HCT116 (cell line): ENCODE measurements at regions not wholly inside any gene's neighbourhood (a gene's known extent, or its start where the extent isn't known, plus 50 kb on each side); places are given as distances from the start of the nearest gene placed in this dataset.

Experiments used
- ATAC-seq: fragments of 200-7000 bp; cut with Tn5 transposase; 2 replicates; pipeline ENCODE4 v1.9.1; 2020; ENCODE audit warnings: mild to moderate bottlenecking, moderate library complexity
- BruUV-seq: library from RNA; stranded (reverse); fragments of 400-500 nt; replicated peaks from 2 replicates; lab custom pipeline; 2021; lab: Mats Ljungman, UMichigan
- CTCF ChIA-PET: fragments of 300-600 bp; sonication (Branson Sonifier 250); formaldehyde crosslinking; loops from one replicate; lab custom pipeline; 2021; ENCODE audit warnings: antibody characterized with exemption; lab: Charles Lee
- POLR2A ChIA-PET: fragments of 300-600, 350-600 bp; sonication (Branson Sonifier 250); formaldehyde crosslinking; loops from one replicate; lab custom pipeline; 2021; ENCODE audit warnings: antibody characterized with exemption; lab: Charles Lee
- RAD21 ChIA-PET, 2 experiments: fragments of 300-600 bp; sonication (Branson Sonifier 250); formaldehyde crosslinking; loops; one replicate each; lab custom pipeline; 2023; ENCODE audit warnings: low total read pairs in 2 of 2; ENCODE audit not compliant: uncharacterized antibody in 2 of 2, unreplicated experiment in 2 of 2, low non-redundant PET in 1 of 2; lab: Charles Lee
- DNase-seq: peaks from one replicate; pipeline ENCODE4 v3.0.0-alpha.2; 2010; ENCODE audit warnings: low read depth, low spot score
- H2AFZ ChIP-seq: fragments of 200-600 bp; shearing (Covaris generic), sonication (generic); 2 replicates; pipeline ENCODE4 v1.6.1; 2017; ENCODE audit warnings: low read depth, mixed run types, mixed read lengths, antibody characterized with exemption, low read length; ENCODE audit not compliant: poor library complexity, severe bottlenecking
- H3K27ac ChIP-seq: 2 replicates; pipeline ENCODE4 v1.5.1; 2012; ENCODE audit warnings: low read depth, low read length
- H3K27me3 ChIP-seq: fragments of 200-600 bp; sonication (generic); 2 replicates; pipeline ENCODE4 v1.6.1; 2016; ENCODE audit warnings: mixed run types, low read length, mixed read lengths; ENCODE audit not compliant: insufficient read depth
- H3K36me3 ChIP-seq, 2 experiments: fragments of 200-500 bp in 1 of 2; fragments of 200-600 bp in 1 of 2; sonication (Bioruptor generic) in 1 of 2; sonication (generic) in 1 of 2; 2 replicates each; pipeline versions ENCODE4 v1.5.1 to v1.6.1; 2014 to 2016; ENCODE audit warnings: low read length in 2 of 2, inconsistent platforms in 1 of 2, mixed read lengths in 1 of 2, mixed run types in 1 of 2; ENCODE audit not compliant: insufficient read depth in 2 of 2, control insufficient read depth in 1 of 2
- H3K4me1 ChIP-seq, 2 experiments: fragments of 200-600 bp in 1 of 2; sonication (generic) in 1 of 2; 2 replicates each; pipeline versions ENCODE4 v1.5.1 to v1.6.1; 2012 to 2017; ENCODE audit warnings: low read length in 2 of 2, inconsistent platforms in 1 of 2, mild to moderate bottlenecking in 1 of 2, mixed read lengths in 1 of 2, mixed run types in 1 of 2, moderate library complexity in 1 of 2; ENCODE audit not compliant: insufficient read depth in 2 of 2, control insufficient read depth in 1 of 2
- H3K4me2 ChIP-seq: fragments of 200-600 bp; sonication (generic); 2 replicates; pipeline ENCODE4 v1.6.1; 2017; ENCODE audit warnings: mixed run types, low read length, mixed read lengths
- H3K4me3 ChIP-seq, 2 experiments: fragments of 200-600 bp in 1 of 2; sonication (generic) in 1 of 2; replicated peaks in 1 of 2; 2 replicates each; pipeline ENCODE4 v1.5.1; 2011 to 2016; ENCODE audit warnings: low read length in 2 of 2, control low read depth in 1 of 2, low read depth in 1 of 2, mild to moderate bottlenecking in 1 of 2, mixed read lengths in 1 of 2, mixed run types in 1 of 2
- H3K79me2 ChIP-seq: fragments of 200-600 bp; sonication (generic); 2 replicates; pipeline ENCODE4 v1.6.1; 2017; ENCODE audit warnings: mild to moderate bottlenecking, mixed run types, low read length, moderate library complexity, mixed read lengths; ENCODE audit not compliant: insufficient read depth
- H3K9ac ChIP-seq: fragments of 200-600 bp; sonication (generic); 2 replicates; pipeline ENCODE4 v1.6.1; 2016; ENCODE audit warnings: low read length, mixed read lengths
- H3K9me2 ChIP-seq: fragments of 200-600 bp; sonication (generic), shearing (Covaris generic); 2 replicates; pipeline ENCODE4 v1.6.1; 2017; ENCODE audit warnings: mixed run types, mild to moderate bottlenecking, moderate library complexity; ENCODE audit not compliant: insufficient read depth
- H3K9me3 ChIP-seq, 2 experiments: fragments of 200-500 bp in 1 of 2; fragments of 200-600 bp in 1 of 2; sonication (Bioruptor generic) in 1 of 2; sonication (generic) in 1 of 2; 2 replicates each; pipeline ENCODE4 v1.6.1; 2014 to 2017; ENCODE audit warnings: low read length in 2 of 2, mixed read lengths in 2 of 2, inconsistent platforms in 1 of 2, low read depth in 1 of 2, mild to moderate bottlenecking in 1 of 2, mixed run types in 1 of 2, moderate library complexity in 1 of 2; ENCODE audit not compliant: control insufficient read depth in 1 of 2, insufficient read depth in 1 of 2
- H4K20me1 ChIP-seq: fragments of 200-600 bp; sonication (generic), shearing (Covaris generic); 2 replicates; pipeline ENCODE4 v1.6.1; 2017; ENCODE audit warnings: mixed run types, mild to moderate bottlenecking, moderate library complexity; ENCODE audit not compliant: insufficient read depth
- ELF1 ChIP-seq: IDR thresholded peaks from 2 replicates; pipeline ENCODE4 v1.6.1; 2012; ENCODE audit warnings: low read depth, borderline replicate concordance
- EZH2 ChIP-seq: fragments of 200-600 bp; sonication (generic); IDR thresholded peaks from 2 replicates; pipeline ENCODE4 v1.6.1; 2017; ENCODE audit warnings: antibody characterized with exemption, mixed run types
- EZH2phosphoT487 ChIP-seq: fragments of 200-600 bp; IDR thresholded peaks from 2 replicates; pipeline ENCODE4 v1.6.1; 2018; ENCODE audit warnings: antibody characterized with exemption, borderline replicate concordance
- POLR2A ChIP-seq: IDR thresholded peaks from 2 replicates; pipeline ENCODE4 v1.7.0; 2011; ENCODE audit warnings: borderline replicate concordance; ENCODE audit not compliant: insufficient read depth, insufficient read length; ENCODE audit errors: extremely low read depth
- SRF ChIP-seq: IDR thresholded peaks from 2 replicates; pipeline ENCODE4 v1.6.1; 2012; ENCODE audit warnings: low read depth
- YY1 ChIP-seq: IDR thresholded peaks from 2 replicates; pipeline ENCODE4 v1.6.1; 2011; ENCODE audit warnings: low read length, low read depth, moderate library complexity, mild to moderate bottlenecking; ENCODE audit not compliant: insufficient replicate concordance; ENCODE audit errors: extremely low read depth
- ZFX ChIP-seq: fragments of 450-650 bp; IDR thresholded peaks from 2 replicates; pipeline ENCODE4 v1.6.1; 2017
- intact Hi-C: fragments of 100-400 bp; cut with micrococcal nuclease; formaldehyde crosslinking; loops from 2 replicates; pipeline ENCODE4 v1.10.0; 2022
- TF ChIP-seq, protein P1 (sequence below): IDR thresholded peaks from 2 replicates; pipeline ENCODE4 v1.6.1; 2012; ENCODE audit warnings: low read depth

DNA sequence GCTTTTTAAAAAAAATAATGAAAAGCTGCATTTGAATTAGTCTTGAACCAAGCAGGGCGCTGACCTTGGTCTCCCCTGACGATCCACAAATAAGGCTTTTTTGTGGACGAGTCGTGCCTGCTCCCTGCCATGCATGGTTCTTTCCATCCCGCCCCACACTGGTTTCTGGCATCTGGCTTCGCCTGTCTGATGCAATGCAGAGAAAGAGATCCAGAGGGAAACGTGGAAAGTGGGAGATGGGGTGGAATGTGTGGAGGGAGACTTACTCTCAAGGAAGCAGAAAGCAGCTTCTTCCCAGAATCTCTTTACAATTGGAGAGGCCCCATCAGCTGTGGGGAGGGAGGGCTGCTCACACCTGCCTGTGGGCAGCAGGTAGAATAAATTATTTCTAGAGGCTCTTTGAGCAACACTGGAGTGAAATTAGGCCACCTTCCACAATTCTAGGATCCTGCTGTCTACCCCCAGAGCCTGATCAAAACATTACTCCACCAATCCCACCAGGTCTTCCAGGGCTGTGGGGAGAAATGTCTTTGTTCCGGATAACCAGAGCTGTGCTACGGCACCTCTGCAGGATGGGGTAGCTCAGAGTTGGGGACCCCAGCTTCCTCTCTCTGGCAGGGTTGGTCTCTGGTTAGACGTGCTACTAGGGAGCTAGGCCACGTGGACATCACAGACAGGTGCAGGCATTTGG is 183.5 kb downstream of the UQCRFS1 start:
- Histone ChIP-seq H4K20me1 (no peaks in the 10 kb centered on the region), H2AFZ (no peak overlapping the region), H3K27me3 (no peaks in the 10 kb centered on the region), H3K4me3 (no peak overlapping the region), H3K4me2 (no peak overlapping the region), H3K4me1 (no peaks in the 10 kb centered on the region), H3K9me2 (no peaks in the 10 kb centered on the region), H3K79me2 (no peaks in the 10 kb centered on the region), H3K36me3 (no peaks in the 10 kb centered on the region), H3K9me3 (peaks cover 0 to 10% of the 10 kb centered on the region in 2 experiments; a peak in 2 of 4 replicates), H3K9ac (no peak overlapping the region), H3K27ac (no peak overlapping the region)
- POLR2A ChIA-PET, result no interaction called here
- ATAC-seq (no peak), DNase-seq (no peak)
- no peak for TF ChIP-seq ELF1
- TF ChIP-seq EZH2, result no peak
- TF ChIP-seq EZH2phosphoT487, result no peak
- TF ChIP-seq POLR2A, result no peak
- TF ChIP-seq ZFX, result no peak
- TF ChIP-seq YY1, result no peak
- TF ChIP-seq, protein P1, sequence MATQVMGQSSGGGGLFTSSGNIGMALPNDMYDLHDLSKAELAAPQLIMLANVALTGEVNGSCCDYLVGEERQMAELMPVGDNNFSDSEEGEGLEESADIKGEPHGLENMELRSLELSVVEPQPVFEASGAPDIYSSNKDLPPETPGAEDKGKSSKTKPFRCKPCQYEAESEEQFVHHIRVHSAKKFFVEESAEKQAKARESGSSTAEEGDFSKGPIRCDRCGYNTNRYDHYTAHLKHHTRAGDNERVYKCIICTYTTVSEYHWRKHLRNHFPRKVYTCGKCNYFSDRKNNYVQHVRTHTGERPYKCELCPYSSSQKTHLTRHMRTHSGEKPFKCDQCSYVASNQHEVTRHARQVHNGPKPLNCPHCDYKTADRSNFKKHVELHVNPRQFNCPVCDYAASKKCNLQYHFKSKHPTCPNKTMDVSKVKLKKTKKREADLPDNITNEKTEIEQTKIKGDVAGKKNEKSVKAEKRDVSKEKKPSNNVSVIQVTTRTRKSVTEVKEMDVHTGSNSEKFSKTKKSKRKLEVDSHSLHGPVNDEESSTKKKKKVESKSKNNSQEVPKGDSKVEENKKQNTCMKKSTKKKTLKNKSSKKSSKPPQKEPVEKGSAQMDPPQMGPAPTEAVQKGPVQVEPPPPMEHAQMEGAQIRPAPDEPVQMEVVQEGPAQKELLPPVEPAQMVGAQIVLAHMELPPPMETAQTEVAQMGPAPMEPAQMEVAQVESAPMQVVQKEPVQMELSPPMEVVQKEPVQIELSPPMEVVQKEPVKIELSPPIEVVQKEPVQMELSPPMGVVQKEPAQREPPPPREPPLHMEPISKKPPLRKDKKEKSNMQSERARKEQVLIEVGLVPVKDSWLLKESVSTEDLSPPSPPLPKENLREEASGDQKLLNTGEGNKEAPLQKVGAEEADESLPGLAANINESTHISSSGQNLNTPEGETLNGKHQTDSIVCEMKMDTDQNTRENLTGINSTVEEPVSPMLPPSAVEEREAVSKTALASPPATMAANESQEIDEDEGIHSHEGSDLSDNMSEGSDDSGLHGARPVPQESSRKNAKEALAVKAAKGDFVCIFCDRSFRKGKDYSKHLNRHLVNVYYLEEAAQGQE, result no peak
- TF ChIP-seq SRF, result no peak
- RAD21 ChIA-PET, result no interaction called here
- BruUV-seq, result no TSS peak
- CTCF ChIA-PET, result no interaction called here
- intact Hi-C loops, result no loop called here
